NCI-H146 treated with DMSO at 0.1 percent for 48 hours (cell line): ENCODE measurements at regions not wholly inside any gene's neighbourhood (a gene's known extent, or its start where the extent isn't known, plus 50 kb on each side); places are given as distances from the start of the nearest gene placed in this dataset.
"Not testable (repeated sequence)": the region's sequence is repeated elsewhere in the genome, so short reads cannot be mapped to it uniquely, and the experiment has no call there.

ENCODE experiments used
- DNase-seq: peaks from one replicate; lab custom pipeline; 2025; ENCODE audit not compliant: unreplicated experiment; lab: John Stamatoyannopoulos, UW

DNA sequence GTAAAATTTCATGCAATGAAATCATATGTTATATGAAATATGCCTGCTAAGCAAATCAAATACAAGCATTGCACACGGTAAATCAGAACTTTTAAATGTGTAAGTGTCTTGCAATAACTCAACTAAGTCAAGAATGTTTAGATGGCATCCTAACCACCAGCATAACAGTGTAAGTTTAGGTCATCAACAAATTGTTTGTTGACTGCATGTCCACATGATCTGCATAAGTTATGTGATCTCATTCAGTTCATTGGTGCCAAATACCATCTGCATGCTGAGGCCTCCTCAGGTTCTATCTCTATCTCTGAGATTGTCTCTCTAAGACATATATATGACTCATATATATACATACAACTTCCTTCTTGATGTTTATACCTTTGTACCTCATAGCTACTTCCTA lies 159.6 kb upstream of the STK32A start:
- DNase-seq = no peak

DNA sequence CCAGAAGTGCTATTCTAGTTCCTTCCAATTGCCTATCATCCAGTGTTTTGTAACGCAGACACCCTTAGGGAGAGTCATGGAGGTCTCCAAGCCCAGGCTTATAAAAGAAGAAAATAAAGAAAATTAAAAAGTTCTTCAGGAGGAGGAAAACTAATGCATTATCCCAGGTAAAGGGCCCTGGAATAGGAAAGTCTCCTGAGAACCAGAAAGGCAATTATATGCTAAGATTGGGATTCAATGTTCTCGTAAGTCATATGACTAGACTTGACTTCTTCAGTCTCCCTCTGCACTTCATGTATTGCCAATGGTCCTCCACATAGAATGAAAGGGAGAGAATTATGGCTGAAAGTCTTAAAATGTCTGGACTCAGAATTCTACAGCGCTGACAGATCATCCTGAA lies 154.4 kb upstream of the STK32A start:
- DNase-seq = no peak

DNA sequence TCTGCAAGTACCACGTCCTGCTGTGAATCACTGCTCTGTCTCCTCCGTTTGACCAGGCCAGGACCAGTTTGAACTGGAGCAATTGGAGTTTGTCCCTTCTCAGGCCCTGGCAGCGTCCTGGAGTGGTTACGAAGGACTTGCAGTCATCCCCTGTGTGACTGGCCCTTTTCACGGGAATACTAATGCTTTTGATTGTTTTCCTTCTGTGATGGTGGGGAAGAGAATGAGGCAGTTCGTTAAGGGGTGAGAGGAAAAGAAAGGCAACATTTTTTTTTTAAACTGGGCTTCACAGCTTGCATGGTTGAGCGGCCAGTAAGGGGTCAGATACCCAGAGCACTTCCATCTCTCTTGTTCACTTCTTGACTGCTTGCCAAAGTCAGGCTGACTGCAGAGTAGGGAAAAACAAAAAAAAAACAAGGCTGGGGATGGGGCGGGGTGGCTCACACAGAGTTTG lies 153.5 kb upstream of the STK32A start:
- no peak for DNase-seq

DNA sequence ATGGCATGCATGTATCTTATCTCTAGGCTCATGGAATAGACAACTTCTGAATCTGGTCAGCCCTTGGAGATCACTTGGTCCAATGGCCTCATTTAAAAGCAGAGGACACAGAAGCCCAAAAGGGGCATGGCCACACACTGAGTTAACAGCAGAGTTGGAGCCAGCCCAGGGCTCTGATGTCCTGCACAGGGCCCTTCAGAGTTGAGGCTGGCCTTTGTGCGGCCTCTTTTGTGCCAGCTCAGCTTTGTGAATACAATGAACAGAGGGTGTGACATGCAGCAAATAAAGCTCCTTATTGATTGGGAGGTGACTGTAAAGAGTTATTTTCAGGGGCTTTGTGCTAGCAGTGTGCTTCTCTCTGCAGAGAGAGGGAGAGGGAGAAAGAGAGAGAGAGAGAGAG lies 150.1 kb upstream of the STK32A start:
- peak; percentile 61 for DNase-seq

DNA sequence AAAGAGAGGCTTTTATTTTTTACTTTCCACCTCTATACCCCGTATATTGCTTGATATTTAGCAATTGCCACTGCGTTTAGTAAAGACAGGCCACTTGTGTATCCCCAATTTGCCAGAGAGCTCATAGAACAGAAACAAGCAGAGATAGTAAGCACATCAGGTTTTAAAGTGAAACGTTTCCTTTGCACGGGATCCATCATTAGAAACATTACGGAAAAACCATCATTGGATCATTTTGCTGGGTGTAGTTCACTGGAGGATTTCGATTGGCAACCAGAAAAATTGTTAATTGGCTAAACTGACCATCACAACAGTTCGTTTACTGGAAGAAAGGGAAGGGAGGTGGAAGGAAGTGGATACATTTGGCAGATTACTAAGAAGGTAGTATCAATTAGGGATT lies 149.4 kb upstream of the STK32A start:
- no peak for DNase-seq

DNA sequence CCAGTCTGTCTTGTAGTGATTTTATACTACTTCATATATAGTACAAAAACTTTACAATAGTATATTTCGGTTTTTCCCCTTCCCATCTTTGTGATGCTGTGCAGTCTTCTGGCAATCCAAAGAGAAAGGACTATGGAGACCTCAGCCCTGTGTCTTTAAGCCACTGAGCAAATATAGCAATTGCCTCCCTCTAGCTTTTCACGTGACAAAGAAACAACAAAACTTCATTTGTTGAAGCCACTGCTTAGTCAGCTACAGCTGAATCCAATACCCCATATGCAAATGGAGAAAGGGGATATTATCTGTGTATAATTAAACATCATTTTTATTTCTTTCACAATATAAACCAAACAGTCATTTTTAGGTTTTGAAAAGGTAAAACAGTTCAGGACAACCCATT lies 142.8 kb upstream of the STK32A start:
- no peak for DNase-seq

DNA sequence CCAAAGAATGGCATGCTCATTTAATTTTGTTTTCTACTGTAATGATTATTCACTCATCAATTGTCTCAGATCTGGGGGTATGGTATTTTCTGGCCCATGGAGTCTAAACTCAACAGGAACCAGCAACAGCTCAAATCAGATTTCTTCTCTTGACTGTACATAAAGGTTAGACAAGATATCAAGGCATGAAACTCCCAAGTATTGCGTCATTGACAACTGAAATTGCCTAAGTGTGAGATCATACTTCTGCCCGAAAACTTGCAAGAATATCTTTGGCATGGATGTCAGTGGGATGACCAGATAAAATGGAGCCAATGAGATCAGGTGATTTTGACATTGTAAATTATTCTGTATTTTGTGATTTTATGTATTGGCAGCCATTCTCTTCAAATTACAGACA lies 141.7 kb upstream of the STK32A start:
- DNase-seq = no peak

DNA sequence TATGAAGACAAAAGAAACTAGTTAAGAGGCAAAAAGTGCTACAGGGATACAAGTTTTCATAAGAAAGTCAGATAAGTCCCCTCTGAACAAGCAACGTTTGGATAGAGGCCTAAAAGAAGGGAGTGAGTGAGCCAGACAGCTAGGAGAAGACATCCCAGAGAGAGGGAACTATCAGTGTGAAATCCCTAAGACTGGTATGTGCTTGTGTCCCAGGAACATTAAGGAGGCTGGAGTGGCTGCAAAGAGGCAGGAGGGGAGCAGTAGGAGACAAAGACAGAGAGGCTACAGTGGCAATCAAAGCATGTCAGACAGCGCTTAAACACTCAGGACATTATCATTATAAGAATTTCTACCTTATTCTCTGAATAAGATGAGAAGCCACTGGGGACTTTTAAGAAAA lies 139.1 kb upstream of the STK32A start:
- no peak for DNase-seq

DNA sequence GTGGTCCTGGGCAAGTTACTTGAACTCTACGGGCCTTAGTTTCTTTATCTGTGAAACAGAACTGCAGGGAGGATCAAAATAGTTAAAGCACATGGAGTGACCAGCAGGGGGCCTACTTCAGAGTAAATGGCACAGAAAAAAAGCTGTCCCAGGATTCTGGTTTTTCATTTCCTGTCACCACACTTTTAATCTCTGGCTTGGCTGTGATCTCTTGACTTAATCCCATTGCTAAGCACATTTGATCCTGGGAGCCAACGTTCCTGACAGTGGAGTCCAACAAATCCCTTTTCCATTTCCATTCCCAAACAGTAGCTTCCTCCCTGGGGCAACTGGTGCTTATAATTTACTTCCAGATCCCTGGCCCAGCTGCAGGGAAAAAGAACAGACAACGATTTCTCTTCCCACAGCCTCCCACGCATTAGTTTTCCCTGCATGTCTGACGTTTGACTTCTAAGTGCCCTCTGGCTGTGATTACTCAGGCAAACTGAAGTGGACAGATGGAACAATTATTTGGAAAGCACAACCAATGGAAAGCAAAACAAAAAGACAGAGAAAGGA lies 136.5 kb upstream of the STK32A start:
- peak; percentile 70 for DNase-seq

DNA sequence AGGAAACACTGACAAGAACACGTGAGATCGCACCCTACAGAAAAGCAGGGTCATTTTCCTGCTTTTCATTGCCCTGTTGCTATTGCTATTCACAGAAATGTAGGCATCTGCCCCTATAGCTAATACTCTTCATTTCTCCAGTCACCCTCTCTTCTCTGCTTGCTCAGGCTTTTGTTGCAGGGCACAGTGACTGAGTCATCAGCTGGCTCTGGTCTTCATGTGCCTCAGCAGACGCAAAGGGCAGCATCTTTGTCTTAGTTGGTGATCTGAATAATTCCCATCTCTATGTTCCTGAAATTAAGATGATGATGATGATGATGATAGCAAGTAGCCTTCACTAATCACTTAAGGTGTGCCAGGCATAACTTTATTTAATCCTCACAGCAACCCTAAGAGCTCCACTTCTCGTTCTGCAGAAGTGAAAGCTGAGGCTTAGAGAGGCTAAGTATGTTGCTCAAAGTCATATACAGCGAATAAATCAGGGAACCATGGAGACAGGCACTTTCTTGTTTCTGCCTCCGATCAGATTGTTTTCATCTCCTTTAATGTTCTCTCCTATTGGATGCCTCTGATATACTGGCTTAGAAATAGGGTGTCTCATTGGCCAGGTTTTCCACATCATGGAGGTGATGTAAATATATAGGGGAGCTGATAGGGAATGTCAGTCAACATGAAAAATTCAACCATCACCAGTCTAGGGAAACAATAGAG lies 133.0 kb upstream of the STK32A start:
- no peak for DNase-seq

DNA sequence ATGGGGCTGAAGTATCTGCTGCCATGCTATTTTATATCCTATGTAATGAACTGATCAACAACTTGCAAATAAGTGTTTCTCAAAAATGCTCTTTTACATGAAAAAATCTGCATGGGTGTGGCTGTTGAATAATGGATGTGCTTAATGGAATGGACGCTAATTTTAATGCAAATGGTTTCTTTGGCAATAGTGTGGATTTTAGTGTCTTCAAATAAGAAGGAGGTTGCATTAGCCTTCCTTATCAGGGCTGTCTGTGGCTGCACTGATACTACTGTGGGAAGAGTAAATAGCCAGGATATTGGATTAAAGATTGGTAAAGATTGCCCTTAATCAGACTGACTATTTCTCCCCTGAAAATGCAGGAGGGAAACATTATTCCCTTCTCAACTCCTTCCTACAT lies 121.9 kb upstream of the STK32A start:
- DNase-seq = no peak

DNA sequence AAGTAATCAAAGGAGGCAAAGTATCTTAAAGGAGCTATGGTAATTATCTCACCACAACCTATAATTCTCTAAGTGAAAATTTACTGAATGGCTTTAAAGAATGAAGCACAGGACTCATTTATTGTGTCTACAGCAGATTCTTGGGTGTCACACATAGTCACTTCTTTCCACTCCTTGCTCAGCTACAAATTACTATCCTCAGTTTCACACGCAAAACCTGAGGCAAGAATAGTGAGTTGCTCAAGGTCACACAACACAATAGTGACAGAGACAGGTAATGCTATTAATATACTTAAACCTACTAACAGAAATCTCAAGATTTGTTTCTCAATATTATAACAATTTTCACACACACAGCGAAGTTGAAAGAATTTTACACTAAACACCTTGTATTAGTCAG lies 120.9 kb upstream of the STK32A start:
- no peak for DNase-seq

DNA sequence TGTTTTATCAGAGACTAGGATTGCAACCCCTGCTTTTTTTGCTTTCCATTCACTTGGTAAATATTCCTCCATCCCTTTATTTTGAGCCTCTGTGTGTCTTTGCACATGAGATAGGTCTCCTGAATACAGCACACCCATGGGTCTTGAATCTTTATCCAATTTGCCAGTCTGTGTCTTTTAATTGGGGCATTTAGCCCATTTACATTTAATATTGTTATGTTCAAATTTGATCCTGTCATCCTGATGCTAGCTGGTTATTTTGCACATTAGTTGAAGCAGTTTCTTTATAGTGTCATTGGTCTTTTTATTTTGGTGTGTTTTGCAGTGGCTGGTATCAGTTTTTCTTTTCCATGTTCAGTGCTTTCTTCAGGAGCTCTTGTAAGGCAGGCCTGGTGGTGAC lies 95.1 kb upstream of the STK32A start:
- DNase-seq = not testable (repeated sequence)

DNA sequence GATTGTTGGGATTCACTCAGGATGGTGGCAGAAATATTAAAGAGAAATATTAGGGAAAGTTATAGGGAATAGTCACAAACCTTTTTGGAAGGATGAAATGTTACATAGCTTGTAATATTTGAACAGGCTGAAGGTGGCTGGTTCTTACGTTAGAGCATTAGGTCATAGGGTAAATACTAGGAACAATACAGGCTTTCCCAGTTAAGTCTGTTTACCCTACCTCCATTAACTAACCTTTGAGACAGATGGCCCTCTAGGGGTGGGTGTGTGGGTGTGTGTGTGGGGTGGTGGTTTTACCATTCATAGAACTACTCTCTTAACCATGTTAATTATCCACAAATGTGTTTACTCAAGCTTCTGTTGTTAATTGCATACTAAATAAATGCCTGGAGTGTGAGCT lies 94.3 kb upstream of the STK32A start:
- DNase-seq = peak; percentile 92

DNA sequence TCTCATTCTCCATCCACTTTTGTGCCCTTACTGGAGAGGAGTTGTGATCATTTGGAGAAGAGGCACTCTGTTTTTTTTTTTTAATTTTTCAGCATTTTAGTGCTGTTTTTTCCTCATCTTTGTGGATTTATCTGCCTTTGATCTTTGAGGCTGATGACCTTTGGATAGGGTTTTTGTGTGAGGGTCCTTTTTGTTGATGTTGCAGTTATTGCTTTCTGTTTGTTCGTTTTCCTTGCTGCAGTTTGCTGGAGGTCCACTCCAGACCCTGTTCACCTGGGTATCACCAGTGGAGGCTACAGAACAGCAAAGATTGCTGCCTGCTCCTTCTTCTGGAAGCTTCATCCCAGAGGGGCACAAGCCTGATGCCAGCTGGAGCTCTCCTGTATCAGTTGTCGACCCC lies 93.2 kb upstream of the STK32A start:
- DNase-seq = peak; percentile 1

DNA sequence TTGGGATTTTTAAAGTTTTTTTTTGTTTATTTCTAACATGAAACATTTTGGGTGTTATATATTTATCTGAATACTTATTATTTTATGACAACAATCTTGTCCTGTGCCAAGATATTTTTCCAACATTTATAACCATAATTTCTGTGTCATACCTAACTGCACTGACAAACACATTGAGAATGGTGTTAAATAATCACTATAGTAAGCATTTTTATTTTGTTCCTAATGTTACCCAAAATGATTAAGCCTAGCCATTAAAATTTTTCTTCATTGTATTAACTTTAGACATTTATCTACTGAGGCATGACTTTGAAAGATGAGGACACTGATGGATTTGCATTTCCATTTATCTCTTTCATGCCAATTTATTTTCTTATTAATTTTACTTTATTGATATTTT lies 91.6 kb upstream of the STK32A start:
- no peak for DNase-seq

DNA sequence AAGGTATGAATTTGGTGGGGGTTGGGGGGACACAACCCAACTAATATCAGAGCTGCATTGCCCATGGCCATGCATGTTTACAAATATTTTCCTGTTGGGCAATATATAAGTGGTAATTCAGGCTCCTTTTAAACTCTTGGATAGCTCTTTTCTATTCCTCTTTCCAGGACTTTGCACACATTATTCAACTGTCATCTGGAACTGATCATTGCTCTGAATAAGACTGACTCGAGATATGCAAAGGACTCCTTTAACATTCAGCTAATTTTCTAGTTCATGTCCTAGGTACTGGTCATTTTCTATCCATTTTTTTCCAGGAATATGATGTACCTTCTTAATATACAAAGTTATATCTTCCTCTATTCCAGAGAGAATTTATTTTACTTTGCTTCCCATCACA lies 89.5 kb upstream of the STK32A start:
- DNase-seq = no peak

DNA sequence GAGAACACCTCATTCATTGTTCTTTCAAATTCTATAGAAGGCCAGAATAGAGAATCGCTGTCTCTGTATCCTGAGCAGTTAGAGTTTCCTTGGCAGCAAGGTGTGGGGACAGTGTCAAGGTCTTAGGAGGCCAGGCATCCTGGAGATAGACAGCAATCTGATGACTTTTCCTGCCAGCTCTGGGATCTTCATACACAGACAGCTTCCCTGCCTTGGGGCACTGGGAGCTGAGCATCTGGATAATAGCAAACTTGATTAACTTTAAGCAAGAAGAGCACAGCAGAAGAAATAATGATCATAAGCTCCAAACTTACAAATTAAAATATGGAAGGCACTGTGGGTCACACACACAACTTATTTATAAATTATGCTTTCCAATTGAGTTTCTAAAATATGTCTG lies 86.1 kb upstream of the STK32A start:
- DNase-seq = no peak

DNA sequence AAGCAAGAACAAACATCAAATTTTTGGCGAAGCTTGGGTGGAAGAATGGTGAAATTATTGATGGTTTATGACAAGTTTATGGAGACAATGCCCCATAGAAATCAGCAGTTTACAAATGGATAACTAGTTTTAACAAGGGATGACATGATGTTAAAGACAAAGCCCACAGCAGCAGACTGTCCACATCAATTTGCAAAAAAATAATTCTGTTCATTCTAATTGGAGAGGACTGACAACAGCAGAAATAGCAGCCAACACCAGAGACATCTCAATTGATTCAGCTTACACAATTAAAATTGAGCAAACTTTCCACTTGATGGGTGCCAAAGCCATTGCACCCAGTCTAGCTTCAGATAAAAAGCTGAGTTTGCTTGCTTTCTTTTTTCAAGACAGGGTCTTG lies 82.7 kb upstream of the STK32A start:
- DNase-seq = no peak

DNA sequence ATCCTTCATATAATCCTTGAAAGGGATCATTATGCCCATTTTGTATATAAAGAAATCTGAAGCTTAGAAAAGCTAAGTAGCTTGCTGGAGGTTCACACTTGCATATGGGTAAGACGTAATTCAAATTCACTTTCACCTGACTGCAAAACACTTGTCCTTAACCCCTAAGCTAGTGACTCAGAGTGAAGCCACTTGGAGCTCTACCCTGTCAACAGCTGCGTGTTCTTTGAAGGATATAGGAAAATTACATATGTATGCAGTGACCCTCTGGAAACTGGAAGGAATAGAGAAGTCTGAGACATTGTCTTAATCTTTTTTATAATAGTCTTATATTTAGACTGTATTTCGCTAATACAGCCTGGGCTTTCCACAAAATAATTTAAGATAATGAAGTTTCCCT lies 80.0 kb upstream of the STK32A start:
- DNase-seq = no peak

DNA sequence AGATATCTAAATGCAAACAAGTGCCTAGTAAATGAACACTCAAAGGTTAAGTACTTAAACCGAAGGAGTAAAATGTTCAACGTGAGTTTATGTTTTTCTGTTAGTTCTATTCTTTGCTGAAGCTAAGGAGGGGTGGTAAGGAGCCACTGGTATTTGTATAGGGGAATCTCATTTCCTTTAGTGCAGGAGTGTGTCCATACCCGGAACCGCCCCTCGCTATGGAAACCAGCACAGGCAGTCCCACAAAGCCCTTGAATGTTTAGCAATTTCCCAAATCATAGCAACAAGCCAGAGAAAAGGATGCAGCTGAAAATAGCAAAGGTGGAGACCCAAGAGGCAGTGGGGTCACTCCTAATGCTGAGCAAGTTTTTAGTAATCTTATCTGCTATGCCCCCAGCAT lies 78.8 kb upstream of the STK32A start:
- DNase-seq = no peak

DNA sequence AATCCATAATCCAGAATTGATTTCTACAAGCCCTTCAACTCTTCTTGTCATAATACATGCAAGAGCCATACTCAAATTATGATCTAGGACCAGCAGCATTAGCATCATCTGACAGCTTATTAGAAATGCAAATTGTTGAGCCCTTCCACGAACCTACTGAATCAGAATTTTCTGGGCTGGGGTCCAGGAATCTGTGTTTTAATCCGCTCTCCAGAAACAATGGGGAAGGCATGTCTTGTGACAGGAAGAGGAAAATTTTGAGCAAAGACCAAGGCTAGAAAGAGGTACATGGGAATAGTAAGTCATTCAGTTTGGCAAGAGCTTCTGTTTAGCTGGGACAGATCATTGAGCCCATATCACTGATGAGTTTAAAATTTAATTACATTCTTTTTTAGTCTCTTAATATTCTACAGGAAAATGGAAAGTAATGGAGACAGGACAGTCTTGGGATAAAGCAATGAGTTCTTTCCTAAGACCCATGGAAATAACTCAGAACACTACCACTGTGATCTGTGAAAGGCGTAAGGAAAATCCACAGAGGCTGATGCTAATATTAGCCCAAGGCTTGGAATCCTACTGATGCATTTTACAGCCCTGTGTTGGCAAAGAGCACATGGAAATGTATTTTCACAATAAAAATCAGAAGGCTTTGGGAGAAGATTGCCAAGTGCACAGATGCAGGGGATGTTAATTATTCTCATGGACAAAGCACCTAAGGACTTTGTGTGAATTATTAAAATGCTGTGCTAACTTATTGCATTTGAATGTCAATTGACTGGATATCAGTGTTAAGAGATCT lies 73.7 kb upstream of the STK32A start:
- DNase-seq = no peak
